ENCODE measurements at regions not wholly inside any gene's neighbourhood (a gene's known extent, or its start where the extent isn't known, plus 50 kb on each side); places are given as distances from the start of the nearest gene placed in this dataset.

GRCh38 chrX:34223574-34223973, 91.5 kb upstream of the FAM47A start:
- TF ChIP-seq CTCF (IDR thresholded peaks at IDR 0.05; ENCODE audit: low read depth, low read length): no peak
- no peak for DNase-seq (ENCODE audit: extremely low read depth, low read depth)

GRCh38 chrX:34218063-34218462, 85.9 kb upstream of the FAM47A start:
- no peak for DNase-seq (ENCODE audit: extremely low read depth, low read depth)
- no peak for TF ChIP-seq CTCF (IDR thresholded peaks at IDR 0.05; ENCODE audit: low read depth, low read length)

GRCh38 chrX:34197946-34198345, 65.8 kb upstream of the FAM47A start:
- TF ChIP-seq CTCF (IDR thresholded peaks at IDR 0.05; ENCODE audit: low read depth, low read length): no peak
- no peak for DNase-seq (ENCODE audit: extremely low read depth, low read depth)

Measured in AG09319 (cell line).